ENCODE measurements at regions not wholly inside any gene's neighbourhood (a gene's known extent, or its start where the extent isn't known, plus 50 kb on each side); places are given as distances from the start of the nearest gene placed in this dataset.

GRCh38 chr4:132991111-132991510 lies 158.0 kb upstream of the PCDH10 start:
- Mint-ChIP-seq H3K27ac (no peak overlapping the region), H3K4me1 (peaks cover 4 to 6% of the 10 kb centered on the region in 2 experiments; a peak in 2 of 4 replicates), H3K9me3 (no peaks in the 10 kb centered on the region), H3K27me3 (ENCODE audit: low read depth) (no peaks in the 10 kb centered on the region), H3K36me3 (ENCODE audit: insufficient read depth in 1 of 3, low read depth in 3 of 3) (no peaks in the 10 kb centered on the region), H3K4me3 (no peak overlapping the region)
- Histone ChIP-seq H4K91ac (ENCODE audit: insufficient read length, low read depth, low read length) (no peak overlapping the region), H3K14ac (ENCODE audit: insufficient read depth, low read length) (no peak overlapping the region), H3K9me3 (ENCODE audit: control insufficient read depth, low read depth, low read length) (no peaks in the 10 kb centered on the region), H3K79me1 (ENCODE audit: insufficient read depth, low read depth, low read length, poor library complexity, severe bottlenecking) (no peaks in the 10 kb centered on the region), H3K4me2 (ENCODE audit: insufficient read depth, insufficient read length, low read length) (no peak overlapping the region), H2BK15ac (ENCODE audit: low read depth, low read length) (no peak overlapping the region), H3K27me3 (ENCODE audit: insufficient read depth, low read length) (no peaks in the 10 kb centered on the region), H2BK120ac (ENCODE audit: low read depth, low read length, poor library complexity, severe bottlenecking) (no peak overlapping the region), H3K18ac (ENCODE audit: insufficient read length, low read depth, low read length) (no peak overlapping the region), H3K9ac (ENCODE audit: extremely low read depth, insufficient read length, low read length) (no peak overlapping the region), H3K79me2 (ENCODE audit: insufficient read depth, low read length) (no peaks in the 10 kb centered on the region), H4K20me1 (ENCODE audit: control insufficient read depth, insufficient read depth, insufficient read length) (no peaks in the 10 kb centered on the region), H3K56ac (ENCODE audit: insufficient read length, low read depth, low read length) (no peak overlapping the region), H3K4ac (ENCODE audit: low read depth, low read length) (no peak overlapping the region), H3T11ph (ENCODE audit: low read length) (no peak overlapping the region), H2AFZ (ENCODE audit: low read length) (no peak overlapping the region), H4K8ac (replicated peaks; ENCODE audit: insufficient read length, low read depth, low read length) (no peak overlapping the region), H2BK20ac (ENCODE audit: low read depth, low read length, poor library complexity, severe bottlenecking) (no peak overlapping the region), H3K4me1 (ENCODE audit: insufficient read depth, low read length) (no peaks in the 10 kb centered on the region), H4K5ac (ENCODE audit: insufficient read length, low read depth, low read length) (no peak overlapping the region), H3K27ac (ENCODE audit: insufficient read length, low read depth, low read length) (no peak overlapping the region), H2BK5ac (ENCODE audit: insufficient read length, low read length) (no peak overlapping the region), H2AK5ac (ENCODE audit: insufficient read length, low read length) (no peak overlapping the region), H2BK12ac (ENCODE audit: insufficient read length, low read depth, low read length) (no peak overlapping the region), H3K23ac (ENCODE audit: insufficient read length, low read depth, low read length) (no peak overlapping the region), H3K23me2 (ENCODE audit: insufficient read length, low read depth, low read length, poor library complexity, severe bottlenecking) (no peaks in the 10 kb centered on the region)
- TF ChIP-seq CTCF (conservative IDR thresholded peaks at IDR 0.05): no peak
- no peak for DNase-seq
